T-cell (primary cell): ENCODE measurements at regions not wholly inside any gene's neighbourhood (a gene's known extent, or its start where the extent isn't known, plus 50 kb on each side); places are given as distances from the start of the nearest gene placed in this dataset.

ENCODE experiments used
- ATAC-seq, 4 experiments: fragments of 200-7000 bp in 3 of 4; fragments of 150-1000 bp in 1 of 4; cut with Tn5 transposase; replicated peaks in 1 of 4; 1 replicate in 3 of 4; 2 replicates in 1 of 4; pipeline ENCODE4 v1.10.0; 2021; ENCODE audit warnings: moderate library complexity in 3 of 4, mild to moderate bottlenecking in 2 of 4, moderate number of reproducible peaks in 1 of 4
- CTCF ChIA-PET, 2 donors: fragments of 300-600 bp; sonication (Branson Sonifier 250); formaldehyde crosslinking; loops; one replicate each; lab custom pipeline; 2022; ENCODE audit warnings: antibody characterized with exemption in 2 of 2; lab: Charles Lee
- POLR2A ChIA-PET, 2 donors: fragments of 300-600 bp; sonication (Branson Sonifier 250); formaldehyde crosslinking; loops; one replicate each; lab custom pipeline; 2022; ENCODE audit warnings: antibody characterized with exemption in 2 of 2; lab: Charles Lee
- DNase-seq, 35 experiments: peaks; one replicate each; pipeline versions ENCODE4 v3.0.0 to v3.0.0-alpha.2; 2013 to 2023
- H3K27ac ChIP-seq: one replicate; pipeline ENCODE4 v1.5.1; 2013; ENCODE audit warnings: low read length
- H3K27me3 ChIP-seq, 2 experiments: replicated peaks in 1 of 2; 1 replicate in 1 of 2; 2 replicates in 1 of 2; pipeline versions ENCODE4 v1.6.1 to v1.7.0; 2013; ENCODE audit warnings: low read length in 1 of 2, mixed read lengths in 1 of 2; ENCODE audit not compliant: control insufficient read depth in 2 of 2, insufficient read depth in 2 of 2; ENCODE audit errors: extremely low read depth in 1 of 2
- H3K36me3 ChIP-seq, 2 donors: 1 replicate in 1 of 2; 2 replicates in 1 of 2; pipeline versions ENCODE4 v1.6.1 to v1.7.0; 2013; ENCODE audit warnings: low read length in 1 of 2; ENCODE audit not compliant: control insufficient read depth in 2 of 2, insufficient read depth in 1 of 2; ENCODE audit errors: extremely low read depth in 1 of 2
- H3K4me1 ChIP-seq, 2 experiments: 1 replicate in 1 of 2; 2 replicates in 1 of 2; pipeline versions ENCODE4 v1.6.1 to v1.7.0; 2013; ENCODE audit warnings: low read length in 2 of 2, mixed read lengths in 1 of 2; ENCODE audit not compliant: insufficient read depth in 2 of 2, control insufficient read depth in 1 of 2; ENCODE audit errors: extremely low read depth in 1 of 2
- H3K4me3 ChIP-seq, 2 donors: 1 replicate in 1 of 2; 2 replicates in 1 of 2; pipeline versions ENCODE4 v1.5.1 to v1.7.0; 2013; ENCODE audit warnings: mild to moderate bottlenecking in 2 of 2, low read length in 1 of 2, moderate library complexity in 1 of 2; ENCODE audit not compliant: control insufficient read depth in 1 of 2; ENCODE audit errors: extremely low read depth in 1 of 2
- H3K9me3 ChIP-seq: 2 replicates; pipeline ENCODE4 v1.7.0; 2013
- H3K27ac Mint-ChIP-seq, 2 donors: one replicate each; pipeline ENCODE4 v1.8.0; 2020 to 2021; ENCODE audit warnings: mild to moderate bottlenecking in 2 of 2, mixed read lengths in 2 of 2
- H3K27me3 Mint-ChIP-seq, 2 donors: one replicate each; pipeline ENCODE4 v1.8.0; 2021 to 2022; ENCODE audit warnings: mixed read lengths in 2 of 2
- H3K36me3 Mint-ChIP-seq: one replicate; pipeline ENCODE4 v1.8.0; 2021; ENCODE audit warnings: mixed read lengths
- H3K4me1 Mint-ChIP-seq, 3 donors: one replicate each; pipeline ENCODE4 v1.8.0; 2020 to 2022; ENCODE audit warnings: mixed read lengths in 3 of 3, mild to moderate bottlenecking in 1 of 3
- H3K4me3 Mint-ChIP-seq, 3 donors: one replicate each; pipeline ENCODE4 v1.8.0; 2020 to 2022; ENCODE audit warnings: mild to moderate bottlenecking in 3 of 3, mixed read lengths in 3 of 3, moderate library complexity in 3 of 3
- H3K9me3 Mint-ChIP-seq, 3 donors: one replicate each; pipeline ENCODE4 v1.8.0; 2020 to 2022; ENCODE audit warnings: mixed read lengths in 3 of 3
- WGBS: methylation state at CpG from one replicate; pipeline ENCODE4 v1.1.5; 2013; ENCODE audit warnings: missing lambda C conversion rate; ENCODE audit not compliant: insufficient coverage; 5-methylcytosine and 5-hydroxymethylcytosine counted together

DNA sequence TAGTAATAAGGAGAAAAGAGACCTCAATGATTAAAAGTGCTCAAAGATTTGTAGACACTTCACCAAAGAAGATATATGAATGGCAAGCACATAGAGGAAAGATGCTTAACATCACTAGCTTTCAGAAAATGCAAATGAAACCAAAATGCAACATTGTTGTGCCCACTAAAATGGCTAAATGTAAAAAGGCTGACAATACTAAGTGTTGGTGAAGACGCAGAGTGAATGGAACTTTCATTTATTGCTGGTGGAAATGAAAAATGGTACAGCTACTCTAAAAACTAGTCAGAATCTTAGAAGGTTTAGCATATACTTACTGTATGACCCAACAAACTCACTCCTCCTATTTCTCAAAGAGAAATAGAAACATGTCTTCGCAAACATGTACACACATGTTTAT, 212.9 kb upstream of the PITRM1 start:
- Mint-ChIP-seq H3K9me3 (peaks cover 8 to 16% (median 15%) of the 10 kb centered on the region in 3 donors), H3K36me3 (no peaks in the 10 kb centered on the region), H3K27me3 (peaks cover 6 to 7% of the 10 kb centered on the region in 2 donors), H3K4me1 (no peaks in the 10 kb centered on the region), H3K27ac (no peak overlapping the region), H3K4me3 (no peak overlapping the region)
- H3K9me3 ChIP-seq = peaks cover 5% of the 10 kb centered on the region
- ChIA-PET CTCF (no interaction called here), POLR2A (no interaction called here)
- DNase-seq (no peak), ATAC-seq (no peak)
- peaks cover 0 to 6% of the 10 kb centered on the region in 2 experiments for H3K27me3 ChIP-seq
- H3K4me3 ChIP-seq = no peak overlapping the region
- H3K27ac ChIP-seq = no peak overlapping the region
- no peaks in the 10 kb centered on the region for H3K36me3 ChIP-seq
- H3K4me1 ChIP-seq = no peaks in the 10 kb centered on the region
- WGBS = 100% methylated on average over 1 of the region's 2 CpGs

DNA sequence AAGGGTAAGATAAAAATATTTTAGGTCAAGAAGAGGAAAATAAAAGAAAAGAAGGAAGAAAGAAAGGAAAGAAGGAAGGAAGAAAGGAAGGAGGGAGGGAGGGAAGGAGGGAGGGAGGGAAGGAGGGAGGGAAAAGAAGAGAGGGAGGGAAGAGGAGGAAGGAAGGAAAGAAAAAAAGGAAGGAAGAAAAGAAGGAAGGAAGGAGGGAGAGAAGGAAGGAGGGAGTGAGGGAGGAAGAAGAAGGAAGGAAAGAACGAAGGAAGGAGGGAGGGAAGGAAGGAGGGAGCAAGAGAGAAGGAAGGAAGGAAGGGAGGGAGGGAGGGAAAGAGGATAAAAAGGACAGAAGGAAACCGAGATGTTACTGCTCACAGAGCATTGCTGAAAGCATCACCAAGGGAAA, 209.5 kb upstream of the PITRM1 start:
- H3K4me1 ChIP-seq = no peaks in the 10 kb centered on the region
- H3K27ac ChIP-seq = no peak overlapping the region
- ATAC-seq (no peak), DNase-seq (no peak)
- Mint-ChIP-seq H3K9me3 (peaks cover 8 to 16% (median 15%) of the 10 kb centered on the region in 3 donors), H3K27ac (no peak overlapping the region), H3K4me3 (no peak overlapping the region), H3K27me3 (peaks cover 5 to 12% of the 10 kb centered on the region in 2 donors), H3K36me3 (no peaks in the 10 kb centered on the region), H3K4me1 (no peaks in the 10 kb centered on the region)
- H3K4me3 ChIP-seq = no peak overlapping the region
- H3K27me3 ChIP-seq = peaks cover 0 to 12% of the 10 kb centered on the region in 2 experiments
- ChIA-PET POLR2A (no interaction called here), CTCF (no interaction called here)
- H3K9me3 ChIP-seq = peaks cover 5% of the 10 kb centered on the region
- H3K36me3 ChIP-seq = no peaks in the 10 kb centered on the region
- 68% methylated on average over 2 of the region's 2 CpGs for WGBS

DNA sequence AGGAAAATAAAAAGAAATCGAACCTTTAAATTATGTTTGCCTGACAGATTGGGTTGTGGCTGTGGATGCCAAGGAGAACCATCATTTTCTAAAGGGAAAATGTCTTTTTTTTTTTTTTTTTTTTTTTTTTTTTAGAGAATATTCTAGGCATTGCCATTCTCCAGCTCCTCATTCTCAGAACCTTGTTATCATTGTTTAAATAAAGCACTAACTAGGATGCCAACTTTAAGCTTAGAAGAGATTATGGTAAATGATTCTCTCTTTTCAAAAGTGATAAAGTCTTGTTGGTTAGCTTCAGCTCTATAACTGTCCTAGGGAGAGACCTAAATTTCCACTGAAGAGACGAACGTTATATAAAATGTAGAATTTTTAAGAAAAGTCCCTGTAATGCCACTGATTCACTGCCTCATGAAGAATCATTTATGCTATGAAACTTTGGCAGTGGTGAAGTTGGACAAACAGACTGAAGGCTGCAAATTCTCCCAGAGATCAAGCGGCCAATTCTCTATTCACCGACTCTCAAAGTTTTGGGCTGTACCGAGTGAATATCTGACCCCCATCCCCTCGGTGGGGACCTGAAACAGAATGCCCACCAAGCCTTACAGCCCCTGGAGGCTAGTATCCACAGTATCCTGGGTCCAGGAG, 207.9 kb upstream of the PITRM1 start:
- POLR2A ChIA-PET = no interaction called here
- 83% methylated on average over 4 of the region's 7 CpGs for WGBS
- H3K27me3 Mint-ChIP-seq = peaks cover 9 to 12% of the 10 kb centered on the region in 2 donors
- Histone ChIP-seq H3K4me1 (no peaks in the 10 kb centered on the region), H3K27ac (no peak overlapping the region), H3K36me3 (no peaks in the 10 kb centered on the region), H3K27me3 (peaks cover 0 to 15% of the 10 kb centered on the region in 2 experiments), H3K9me3 (peaks cover 3% of the 10 kb centered on the region), H3K4me3 (no peak overlapping the region)
- DNase-seq = no peak
- no peak overlapping the region for H3K4me3 Mint-ChIP-seq
- peaks cover 8 to 12% (median 11%) of the 10 kb centered on the region in 3 donors for H3K9me3 Mint-ChIP-seq
- no peak overlapping the region for H3K27ac Mint-ChIP-seq
- no peaks in the 10 kb centered on the region for H3K4me1 Mint-ChIP-seq
- no peaks in the 10 kb centered on the region for H3K36me3 Mint-ChIP-seq
- ATAC-seq = no peak
- CTCF ChIA-PET = interaction anchor here in 1 of 2 donors (0.5 kb wide), 1 partner anchor 52 kb away, joined by 3 read pairs; no protein-coding TSS in a partner anchor

DNA sequence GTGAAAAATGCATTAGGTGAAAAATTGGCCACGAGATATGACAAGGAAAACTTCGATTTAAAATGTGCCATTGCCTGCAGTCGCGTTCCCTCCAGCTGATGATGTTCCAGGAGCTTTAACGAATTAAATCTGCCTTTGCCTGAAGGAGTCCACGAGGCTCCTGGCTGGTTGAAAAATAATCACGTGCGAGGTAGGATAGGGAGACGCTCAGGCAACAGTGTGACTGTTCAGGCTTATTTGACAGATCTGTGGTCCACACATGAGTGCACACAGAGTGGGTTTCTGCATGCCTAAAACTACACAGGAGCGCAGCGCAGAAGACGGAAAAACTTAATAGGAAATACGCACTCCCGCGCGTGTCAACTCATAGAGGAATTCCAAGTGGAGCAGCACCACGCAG, 204.0 kb upstream of the PITRM1 start:
- POLR2A ChIA-PET = no interaction called here
- Histone ChIP-seq H3K27me3 (peaks cover 0 to 15% of the 10 kb centered on the region in 2 experiments), H3K36me3 (no peaks in the 10 kb centered on the region), H3K27ac (no peak overlapping the region), H3K4me1 (no peaks in the 10 kb centered on the region), H3K9me3 (no peaks in the 10 kb centered on the region), H3K4me3 (no peak overlapping the region)
- Mint-ChIP-seq H3K27ac (no peak overlapping the region), H3K4me1 (no peaks in the 10 kb centered on the region), H3K36me3 (no peaks in the 10 kb centered on the region), H3K27me3 (peaks cover 9 to 12% of the 10 kb centered on the region in 2 donors), H3K4me3 (no peak overlapping the region), H3K9me3 (no peaks in the 10 kb centered on the region)
- ATAC-seq = no peak
- CTCF ChIA-PET = no interaction called here
- WGBS = 93% methylated on average over 16 of the region's 17 CpGs
- DNase-seq = no peak

DNA sequence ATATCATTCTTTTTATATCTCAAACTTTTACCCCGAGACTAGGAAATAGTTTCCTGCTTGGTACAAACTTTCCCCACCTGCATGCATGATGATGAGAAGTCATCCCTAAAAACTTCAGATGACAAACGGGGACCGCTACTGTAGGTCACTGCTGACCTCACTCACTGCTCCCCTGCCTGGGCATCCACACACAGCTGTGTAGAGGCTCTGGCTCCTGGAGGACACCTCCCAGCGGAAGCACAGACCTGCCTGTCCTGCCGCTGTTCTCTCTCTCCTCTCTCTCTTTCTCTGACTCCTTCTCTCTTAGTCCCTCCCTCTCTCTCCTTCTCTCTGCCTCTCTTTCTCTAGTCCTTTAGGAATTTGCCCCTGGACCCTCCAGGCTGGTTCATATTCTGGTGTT, 202.9 kb upstream of the PITRM1 start:
- Mint-ChIP-seq H3K27ac (no peak overlapping the region), H3K36me3 (no peaks in the 10 kb centered on the region)
- CTCF ChIA-PET = no interaction called here

DNA sequence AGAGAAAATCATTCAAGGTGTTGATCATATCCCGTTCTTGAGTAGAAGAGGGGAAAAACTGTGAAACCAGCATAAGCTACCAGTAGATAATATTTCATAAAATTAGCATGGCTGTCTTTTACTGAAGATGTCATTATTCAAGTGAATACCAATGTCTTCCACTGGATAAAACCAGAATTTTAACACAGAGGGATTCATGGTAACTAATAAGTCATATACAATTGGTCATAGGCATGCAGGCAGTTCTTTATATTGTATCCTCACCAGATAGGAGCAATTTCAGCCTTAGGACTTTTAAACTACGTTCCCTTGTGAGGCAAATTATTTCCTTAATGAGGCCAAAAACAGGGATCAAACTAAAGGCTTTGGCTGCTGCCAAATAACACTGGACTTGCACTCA, 202.3 kb upstream of the PITRM1 start:
- no peak overlapping the region for H3K27ac ChIP-seq
- ChIA-PET CTCF (no interaction called here), POLR2A (no interaction called here)
- H3K4me3 ChIP-seq = no peak overlapping the region
- Mint-ChIP-seq H3K27ac (no peak overlapping the region), H3K9me3 (no peaks in the 10 kb centered on the region), H3K4me3 (no peak overlapping the region), H3K27me3 (peaks cover 4 to 7% of the 10 kb centered on the region in 2 donors), H3K4me1 (no peaks in the 10 kb centered on the region), H3K36me3 (no peaks in the 10 kb centered on the region)
- WGBS = no CpG with 5 or more reads among the region's 2 CpGs
- no peaks in the 10 kb centered on the region for H3K9me3 ChIP-seq
- peaks cover 0 to 15% of the 10 kb centered on the region in 2 experiments for H3K27me3 ChIP-seq
- no peaks in the 10 kb centered on the region for H3K4me1 ChIP-seq
- H3K36me3 ChIP-seq = no peaks in the 10 kb centered on the region
- ATAC-seq = no peak
- DNase-seq = no peak

More for the DNA sequence above, 202.9 kb upstream of the PITRM1 start:
- no peaks in the 10 kb centered on the region for H3K9me3 ChIP-seq
- no peaks in the 10 kb centered on the region for H3K4me1 ChIP-seq
- POLR2A ChIA-PET = no interaction called here
- no peak overlapping the region for H3K4me3 ChIP-seq
- DNase-seq = no peak
- 98% methylated on average over 5 of the region's 5 CpGs for WGBS
- H3K27me3 ChIP-seq = peaks cover 0 to 15% of the 10 kb centered on the region in 2 experiments
- no peaks in the 10 kb centered on the region for H3K36me3 ChIP-seq
- ATAC-seq = no peak
- Mint-ChIP-seq H3K27me3 (peaks cover 4 to 7% of the 10 kb centered on the region in 2 donors), H3K9me3 (no peaks in the 10 kb centered on the region), H3K4me1 (no peaks in the 10 kb centered on the region), H3K4me3 (no peak overlapping the region)
- H3K27ac ChIP-seq = no peak overlapping the region
